ENCODE measurements at regions not wholly inside any gene's neighbourhood (a gene's known extent, or its start where the extent isn't known, plus 50 kb on each side); places are given as distances from the start of the nearest gene placed in this dataset.

DNA sequence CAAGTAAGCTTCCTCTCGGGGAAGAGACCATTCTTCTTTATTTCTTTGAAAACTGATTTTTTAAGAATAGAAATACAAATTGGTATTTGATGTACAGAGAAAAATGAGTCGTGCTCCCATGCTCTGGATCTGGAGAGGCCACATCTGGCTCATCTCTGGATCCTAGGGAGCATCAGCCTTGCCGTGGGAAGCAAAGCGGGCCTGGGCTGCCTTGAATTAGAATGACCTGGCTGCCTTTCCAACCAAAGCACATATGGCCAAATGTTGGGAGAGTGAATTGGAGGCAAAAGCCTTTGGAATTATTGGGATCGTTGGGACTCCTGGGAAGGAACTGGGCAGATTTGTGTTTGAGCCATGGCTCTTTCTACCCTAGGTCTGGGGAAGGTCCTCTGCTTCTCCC lies 80.0 kb downstream of the SLC25A47 start:
- TF ChIP-seq, protein P1, sequence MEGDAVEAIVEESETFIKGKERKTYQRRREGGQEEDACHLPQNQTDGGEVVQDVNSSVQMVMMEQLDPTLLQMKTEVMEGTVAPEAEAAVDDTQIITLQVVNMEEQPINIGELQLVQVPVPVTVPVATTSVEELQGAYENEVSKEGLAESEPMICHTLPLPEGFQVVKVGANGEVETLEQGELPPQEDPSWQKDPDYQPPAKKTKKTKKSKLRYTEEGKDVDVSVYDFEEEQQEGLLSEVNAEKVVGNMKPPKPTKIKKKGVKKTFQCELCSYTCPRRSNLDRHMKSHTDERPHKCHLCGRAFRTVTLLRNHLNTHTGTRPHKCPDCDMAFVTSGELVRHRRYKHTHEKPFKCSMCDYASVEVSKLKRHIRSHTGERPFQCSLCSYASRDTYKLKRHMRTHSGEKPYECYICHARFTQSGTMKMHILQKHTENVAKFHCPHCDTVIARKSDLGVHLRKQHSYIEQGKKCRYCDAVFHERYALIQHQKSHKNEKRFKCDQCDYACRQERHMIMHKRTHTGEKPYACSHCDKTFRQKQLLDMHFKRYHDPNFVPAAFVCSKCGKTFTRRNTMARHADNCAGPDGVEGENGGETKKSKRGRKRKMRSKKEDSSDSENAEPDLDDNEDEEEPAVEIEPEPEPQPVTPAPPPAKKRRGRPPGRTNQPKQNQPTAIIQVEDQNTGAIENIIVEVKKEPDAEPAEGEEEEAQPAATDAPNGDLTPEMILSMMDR (IDR thresholded peaks at IDR 0.05; ENCODE audit: insufficient read depth, low read depth, low read length), result no peak
- no peak for TF ChIP-seq EZH2 (IDR thresholded peaks at IDR 0.05; ENCODE audit: insufficient read depth, low read length)
